Psoas muscle (tissue), 7 donors: ENCODE measurements at regions not wholly inside any gene's neighbourhood (a gene's known extent, or its start where the extent isn't known, plus 50 kb on each side); places are given as distances from the start of the nearest gene placed in this dataset.
"Not testable (repeated sequence)": the region's sequence is repeated elsewhere in the genome, so short reads cannot be mapped to it uniquely, and the experiment has no call there.

Experiments
- ATAC-seq, 4 donors: fragments of 200-7000 bp; cut with Tn5 transposase; one replicate each; pipeline ENCODE4 v1.9.1; 2020; ENCODE audit warnings: moderate library complexity in 3 of 4, mild to moderate bottlenecking in 2 of 4
- DNase-seq, 2 donors: peaks; one replicate each; pipeline ENCODE4 v3.0.0-alpha.2; 2020
- H3K27ac ChIP-seq: fragments of 200-600 bp; one replicate; pipeline ENCODE4 v1.8.0; 2022
- H3K27me3 ChIP-seq, 3 donors: fragments of 200-600 bp in 1 of 3; one replicate each; pipeline versions ENCODE4 v1.6.1 to v1.8.0; 2013 to 2022; ENCODE audit warnings: low read length in 2 of 3, mild to moderate bottlenecking in 2 of 3, moderate library complexity in 1 of 3; ENCODE audit not compliant: insufficient read depth in 3 of 3
- H3K36me3 ChIP-seq, 2 donors: fragments of 200-600 bp in 1 of 2; one replicate each; pipeline versions ENCODE4 v1.6.1 to v1.8.0; 2013 to 2022; ENCODE audit warnings: low read depth in 1 of 2, mild to moderate bottlenecking in 1 of 2, moderate library complexity in 1 of 2; ENCODE audit not compliant: insufficient read depth in 1 of 2
- H3K4me1 ChIP-seq: fragments of 200-600 bp; one replicate; pipeline ENCODE4 v1.8.0; 2022
- H3K4me3 ChIP-seq: fragments of 200-600 bp; one replicate; pipeline ENCODE4 v1.8.0; 2022; ENCODE audit warnings: mild to moderate bottlenecking
- H3K9me3 ChIP-seq: fragments of 200-600 bp; one replicate; pipeline ENCODE4 v1.8.0; 2022
- CTCF ChIP-seq: fragments of 200-600 bp; IDR thresholded peaks from one replicate; pipeline ENCODE4 v1.8.0; 2022; ENCODE audit warnings: antibody characterized with exemption
- WGBS, 3 donors: extraction: QIAGEN DNeasy Blood & Tissue Kit; methylation state at CpG; one replicate each; pipeline versions ENCODE4 v1.1.6 to v1.1.7; 2013; 5-methylcytosine and 5-hydroxymethylcytosine counted together
- intact Hi-C, 2 donors: fragments of 100-400 bp; cut with DNase I; formaldehyde crosslinking; loops; one replicate each; pipeline versions ENCODE4 v1.11.0 to v1.14.2; 2022
- donor health status: healthy with polysubstance abuse.
- donor health status: DM: no; HTN: no; CAD: no; lungs with moderate emphysema.
- donor health status: Bipolar disorder and iron deficiency.
- donor health status: healthy.
- donor health status: DM: yes; HTN: yes; CAD: no.
- donor health status: DM: no; HTN: no; CAD: no.
- donor health status: DM: yes; HTN: yes; CAD: no.

GRCh38 chr20:39705032-39705431 lies 742.9 kb downstream of the DHX35 start:
- no peak for TF ChIP-seq CTCF
- Histone ChIP-seq H3K27ac (no peak overlapping the region), H3K27me3 (no peaks in the 10 kb centered on the region), H3K9me3 (no peaks in the 10 kb centered on the region), H3K4me1 (no peaks in the 10 kb centered on the region), H3K4me3 (no peak overlapping the region), H3K36me3 (no peaks in the 10 kb centered on the region)
- no peak for DNase-seq
- intact Hi-C loops: no loop called here
- 48 to 52% (median 52%) methylated on average over 3 of the region's 3 CpGs for WGBS, 3 donors
- no peak for ATAC-seq

GRCh38 chr20:39703357-39703756 lies 741.2 kb downstream of the DHX35 start:
- DNase-seq, H3K4me3 ChIP-seq, intact Hi-C loops, ATAC-seq, H3K36me3 ChIP-seq, H3K4me1 ChIP-seq, H3K27me3 ChIP-seq, H3K27ac ChIP-seq, H3K9me3 ChIP-seq: not testable (repeated sequence)
- WGBS, 3 donors: 94 to 97% (median 96%) methylated on average over 3 of the region's 3 CpGs

GRCh38 chr20:39702701-39703349 lies 740.7 kb downstream of the DHX35 start:
- H3K36me3 ChIP-seq: no peaks in the 10 kb centered on the region
- 55 to 76% (median 62%) methylated on average over 1 of the region's 1 CpG for WGBS, 3 donors
- H3K27ac ChIP-seq: no peak overlapping the region
- H3K9me3 ChIP-seq: no peaks in the 10 kb centered on the region
- no peak for TF ChIP-seq CTCF
- no peak overlapping the region for H3K4me3 ChIP-seq
- peaks cover 0 to 2% (median 0%) of the 10 kb centered on the region in 3 donors for H3K27me3 ChIP-seq
- no peaks in the 10 kb centered on the region for H3K4me1 ChIP-seq
- DNase-seq: no peak
- no peak for ATAC-seq
- intact Hi-C loops: no loop called here

- Histone ChIP-seq H3K36me3 (no peaks in the 10 kb centered on the region), H3K4me1 (no peaks in the 10 kb centered on the region), H3K27me3 (peaks cover 0 to 2% (median 0%) of the 10 kb centered on the region in 3 donors), H3K4me3 (no peak overlapping the region), H3K27ac (no peak overlapping the region), H3K9me3 (no peaks in the 10 kb centered on the region)
- ATAC-seq (no peak), DNase-seq (no peak)
- 91 to 97% (median 93%) methylated on average over 3 of the region's 3 CpGs for WGBS, 3 donors
- intact Hi-C loops: no loop called here
- no peak for TF ChIP-seq CTCF
Measured at GRCh38 chr20:39700528-39700927, 738.4 kb downstream of the DHX35 start.

- no peak for TF ChIP-seq CTCF
- Histone ChIP-seq H3K27me3 (peaks cover 0 to 2% (median 0%) of the 10 kb centered on the region in 3 donors), H3K4me1 (no peaks in the 10 kb centered on the region), H3K36me3 (no peaks in the 10 kb centered on the region), H3K4me3 (no peak overlapping the region), H3K27ac (no peak overlapping the region), H3K9me3 (no peaks in the 10 kb centered on the region)
- ATAC-seq: no peak
- intact Hi-C loops: no loop called here
- WGBS, 3 donors: 12 to 25% (median 22%) methylated on average over 2 of the region's 2 CpGs
- no peak for DNase-seq
Measured at GRCh38 chr20:39699166-39699725, 737.1 kb downstream of the DHX35 start.
